Jurkat, Clone E6-1 (cell line): ENCODE measurements at regions not wholly inside any gene's neighbourhood (a gene's known extent, or its start where the extent isn't known, plus 50 kb on each side); places are given as distances from the start of the nearest gene placed in this dataset.

Source experiments
- DNase-seq: peaks from one replicate; pipeline ENCODE4 v3.0.0-alpha.2; 2011; ENCODE audit warnings: low read depth, low spot score
- H3K4me3 ChIP-seq: 2 replicates; pipeline ENCODE4 v1.5.1; 2011; ENCODE audit warnings: mild to moderate bottlenecking, low read length, control low read depth, moderate library complexity

DNA sequence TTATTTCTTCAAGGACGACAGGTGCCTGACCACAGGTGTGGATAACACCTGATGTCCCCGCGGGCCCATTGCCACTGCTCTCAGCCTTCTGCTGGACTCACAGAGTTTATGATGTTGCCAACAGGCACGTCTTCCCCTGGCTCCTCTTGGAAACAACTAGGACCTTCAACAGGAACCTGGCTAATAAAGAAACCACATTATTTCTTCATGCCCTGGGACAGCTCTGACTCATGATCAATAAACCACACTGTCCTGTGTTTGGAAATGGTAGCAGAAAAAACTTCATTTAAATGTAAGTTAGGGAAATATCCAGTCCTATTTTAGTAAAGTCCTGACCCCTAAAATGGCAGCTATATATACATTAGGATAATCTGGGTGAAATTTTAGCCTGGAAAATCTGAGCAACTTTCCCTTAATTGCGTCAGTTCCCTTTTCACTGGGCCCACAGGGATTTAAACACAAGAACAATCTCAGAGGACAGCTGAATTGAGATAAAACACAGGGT is 158.9 kb downstream of the VAPA start:
- no peak overlapping the region for H3K4me3 ChIP-seq
- DNase-seq = no peak

GRCh38 chr18:10074110-10074509 is 160.3 kb downstream of the VAPA start:
- no peak overlapping the region for H3K4me3 ChIP-seq
- DNase-seq = peak; percentile 83

DNA sequence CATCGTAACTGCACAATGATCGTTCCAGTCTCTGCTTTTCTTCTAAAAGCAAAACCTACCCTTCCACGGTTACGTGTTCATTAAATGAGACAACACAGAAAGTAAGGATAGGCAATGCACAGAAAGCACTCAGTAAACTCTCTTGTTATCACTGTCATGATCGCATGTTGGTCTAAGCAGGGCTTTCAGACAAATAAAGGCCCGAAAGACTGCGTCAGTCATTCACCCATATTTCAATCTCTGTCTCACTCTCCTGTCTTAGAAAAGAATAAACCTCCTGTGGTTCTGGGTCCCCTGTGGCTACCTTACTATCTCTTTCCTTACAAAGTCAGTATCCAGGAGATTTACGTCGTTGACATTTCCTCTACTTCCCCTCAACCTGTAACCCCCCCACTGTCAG is 160.9 kb downstream of the VAPA start:
- no peak overlapping the region for H3K4me3 ChIP-seq
- no peak for DNase-seq

DNA sequence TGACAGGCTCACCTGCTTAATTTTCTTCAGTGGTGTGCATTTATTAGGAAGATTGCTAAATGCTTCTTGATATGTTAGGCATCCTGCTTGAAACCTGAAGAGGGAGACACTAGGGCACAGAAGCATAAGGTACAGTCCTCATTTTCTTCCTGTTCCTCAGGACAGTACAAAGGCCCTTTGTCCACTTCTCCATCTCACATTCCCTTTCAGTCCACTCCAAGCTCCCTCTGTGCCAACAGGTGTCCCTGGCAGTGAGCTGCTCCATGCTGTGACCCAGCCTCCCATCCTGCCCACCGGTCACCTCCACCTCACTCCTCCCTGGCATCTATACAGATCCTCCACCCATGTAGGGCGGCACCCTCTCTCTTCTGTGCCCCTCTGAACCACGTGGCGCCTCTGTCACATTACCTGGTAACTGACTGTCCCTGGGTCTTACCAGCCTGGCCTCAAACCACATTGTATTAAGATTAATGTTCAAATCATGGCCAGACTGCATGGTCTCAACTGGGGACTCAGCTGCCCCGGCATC is 162.8 kb downstream of the VAPA start:
- DNase-seq = no peak
- H3K4me3 ChIP-seq = no peak overlapping the region

- no peak for DNase-seq
- H3K4me3 ChIP-seq = no peak overlapping the region
Observed at GRCh38 chr18:10077986-10078385, 164.2 kb downstream of the VAPA start.

- DNase-seq = no peak
- no peak overlapping the region for H3K4me3 ChIP-seq
Observed at GRCh38 chr18:10080372-10080771, 166.6 kb downstream of the VAPA start.

GRCh38 chr18:10081492-10081891 is 167.7 kb downstream of the VAPA start:
- H3K4me3 ChIP-seq = no peak overlapping the region
- DNase-seq = no peak

DNA sequence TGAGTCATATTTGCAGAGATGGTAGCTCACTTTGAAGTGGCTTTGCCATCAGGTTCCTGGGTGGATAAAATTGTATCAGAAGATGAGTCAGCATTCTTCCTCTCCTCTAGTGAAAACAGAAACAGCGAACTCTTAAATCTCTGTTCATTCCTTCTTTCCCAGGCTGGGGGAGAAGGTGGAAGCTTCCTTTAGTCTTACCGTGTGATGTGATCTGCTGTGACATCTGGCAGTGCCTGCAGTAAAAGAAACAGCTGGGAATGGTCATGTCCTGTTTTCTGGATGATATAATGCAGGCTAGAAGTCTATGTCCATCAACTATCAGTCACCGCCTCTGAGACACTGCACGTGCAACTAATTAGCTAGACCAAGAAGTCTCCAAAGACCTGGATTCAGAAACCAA is 171.6 kb downstream of the VAPA start:
- DNase-seq = no peak
- no peak overlapping the region for H3K4me3 ChIP-seq

DNA sequence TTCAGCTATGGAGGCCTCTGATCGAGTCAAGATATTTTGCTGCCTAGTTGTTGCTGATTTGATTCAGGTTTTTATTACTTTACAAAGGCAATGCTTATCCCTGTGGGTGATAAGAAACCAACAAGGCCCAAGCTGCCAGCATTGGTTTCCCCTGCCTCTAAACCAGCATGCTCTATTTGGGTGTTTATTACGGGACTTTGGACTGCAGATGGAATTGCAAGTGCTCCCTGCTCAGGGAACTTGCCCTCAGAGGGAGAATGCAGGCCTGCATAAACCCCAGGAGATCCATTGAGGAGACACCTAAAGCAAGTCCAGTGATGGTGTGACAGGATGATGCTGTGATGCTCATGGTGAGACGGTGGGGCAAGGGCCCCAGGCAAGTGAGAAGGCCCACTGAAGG is 172.1 kb downstream of the VAPA start:
- DNase-seq = no peak

GRCh38 chr18:10086458-10087210 is 172.8 kb downstream of the VAPA start:
- H3K4me3 ChIP-seq = no peak overlapping the region
- DNase-seq = no peak

More for the DNA sequence above, 172.1 kb downstream of the VAPA start:
- no peak overlapping the region for H3K4me3 ChIP-seq

DNA sequence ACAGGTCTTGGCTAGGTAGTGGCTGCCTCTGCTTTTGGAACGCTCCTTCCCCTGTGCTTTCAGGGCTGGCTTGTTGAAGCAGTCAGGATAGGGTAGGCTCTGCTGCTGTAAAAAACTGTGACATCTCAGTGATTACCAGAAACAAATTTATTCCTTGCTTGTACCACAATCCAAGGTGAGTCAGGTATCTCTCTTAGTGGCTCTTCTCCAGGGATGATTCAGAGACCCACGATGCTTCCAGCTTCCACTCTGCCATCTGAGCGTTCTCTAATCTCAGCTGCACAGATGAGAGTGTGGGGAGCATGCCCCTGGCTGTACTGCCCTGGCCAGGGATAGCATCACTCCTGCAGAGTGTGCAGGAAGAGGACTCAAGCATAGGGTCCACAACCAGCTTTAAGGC is 174.9 kb downstream of the VAPA start:
- no peak for DNase-seq
- no peak overlapping the region for H3K4me3 ChIP-seq

- H3K4me3 ChIP-seq = no peak overlapping the region; the same call in 1 of the 2 replicates
- DNase-seq = peak; percentile 92
Observed at GRCh38 chr18:10089881-10090280, 176.1 kb downstream of the VAPA start.

GRCh38 chr18:10090668-10091067 is 176.9 kb downstream of the VAPA start:
- no peak overlapping the region for H3K4me3 ChIP-seq
- DNase-seq = no peak

- no peak for DNase-seq
Observed at GRCh38 chr18:10093445-10093844, 179.6 kb downstream of the VAPA start.

GRCh38 chr18:10094154-10094553 is 180.3 kb downstream of the VAPA start:
- H3K4me3 ChIP-seq = no peak overlapping the region
- DNase-seq = no peak

More at GRCh38 chr18:10093445-10093844, 179.6 kb downstream of the VAPA start:
- H3K4me3 ChIP-seq = no peak overlapping the region

- no peak overlapping the region for H3K4me3 ChIP-seq
- no peak for DNase-seq
Observed at GRCh38 chr18:10094655-10095054, 180.8 kb downstream of the VAPA start.

DNA sequence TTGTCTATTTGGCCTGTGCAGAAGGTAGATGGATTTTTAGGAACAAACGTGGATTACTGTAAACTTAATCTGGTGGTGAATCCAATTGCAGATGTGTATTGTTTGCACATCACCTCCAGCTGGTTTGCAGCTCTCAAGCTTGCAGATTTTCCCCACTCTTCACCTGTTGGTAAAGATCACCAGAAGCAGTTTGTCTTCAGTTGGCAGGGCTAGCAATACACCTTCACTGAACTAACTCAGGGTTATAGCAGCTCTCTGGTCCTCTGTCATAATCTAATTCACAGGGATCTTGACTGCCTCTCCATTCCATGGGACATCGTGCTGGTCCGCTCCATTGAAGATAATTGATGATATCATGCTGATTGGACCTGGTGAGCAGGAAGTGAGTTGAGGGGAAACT is 181.5 kb downstream of the VAPA start:
- no peak for DNase-seq
- H3K4me3 ChIP-seq = no peak overlapping the region

GRCh38 chr18:10099539-10100140 is 185.8 kb downstream of the VAPA start:
- no peak for DNase-seq
- no peak overlapping the region for H3K4me3 ChIP-seq

GRCh38 chr18:10100196-10100595 is 186.4 kb downstream of the VAPA start:
- no peak for DNase-seq

GRCh38 chr18:10100941-10101701 is 187.3 kb downstream of the VAPA start:
- no peak for DNase-seq
- no peak overlapping the region for H3K4me3 ChIP-seq

More at GRCh38 chr18:10100196-10100595, 186.4 kb downstream of the VAPA start:
- H3K4me3 ChIP-seq = no peak overlapping the region
